GM03348 (cell line): ENCODE measurements at regions not wholly inside any gene's neighbourhood (a gene's known extent, or its start where the extent isn't known, plus 50 kb on each side); places are given as distances from the start of the nearest gene placed in this dataset.
"Not testable (repeated sequence)": the region's sequence is repeated elsewhere in the genome, so short reads cannot be mapped to it uniquely, and the experiment has no call there.

Experiments
- DNase-seq: peaks from one replicate; pipeline ENCODE4 v3.0.0; 2012; ENCODE audit warnings: low spot score

- no peak for DNase-seq
These were observed 56.7 kb downstream of the P2RY1 start for GRCh38 chr3:152891678-152892077.

- DNase-seq = no peak
These were observed 57.5 kb downstream of the P2RY1 start for GRCh38 chr3:152892446-152892845.

DNA sequence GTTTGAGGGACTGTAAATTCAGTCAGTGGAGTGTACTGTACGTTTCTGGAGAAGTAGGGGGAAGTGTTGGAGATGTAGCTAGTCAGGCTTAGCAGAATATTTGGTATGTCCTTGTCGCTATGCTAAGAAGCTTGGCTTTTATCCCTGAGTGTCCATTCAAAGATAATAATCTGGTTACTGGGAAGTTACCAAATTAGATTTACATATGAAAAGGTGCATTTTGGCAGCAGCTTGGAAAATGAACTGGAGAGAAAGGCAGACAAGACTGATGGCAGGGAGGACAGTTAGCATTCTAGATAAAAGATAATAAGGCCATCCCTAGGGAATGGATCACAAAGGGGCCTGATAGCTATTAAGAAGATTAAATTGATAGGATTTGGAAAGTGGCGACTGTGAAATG lies 58.7 kb downstream of the P2RY1 start:
- no peak for DNase-seq

GRCh38 chr3:152899306-152899705 lies 64.4 kb downstream of the P2RY1 start:
- no peak for DNase-seq

DNA sequence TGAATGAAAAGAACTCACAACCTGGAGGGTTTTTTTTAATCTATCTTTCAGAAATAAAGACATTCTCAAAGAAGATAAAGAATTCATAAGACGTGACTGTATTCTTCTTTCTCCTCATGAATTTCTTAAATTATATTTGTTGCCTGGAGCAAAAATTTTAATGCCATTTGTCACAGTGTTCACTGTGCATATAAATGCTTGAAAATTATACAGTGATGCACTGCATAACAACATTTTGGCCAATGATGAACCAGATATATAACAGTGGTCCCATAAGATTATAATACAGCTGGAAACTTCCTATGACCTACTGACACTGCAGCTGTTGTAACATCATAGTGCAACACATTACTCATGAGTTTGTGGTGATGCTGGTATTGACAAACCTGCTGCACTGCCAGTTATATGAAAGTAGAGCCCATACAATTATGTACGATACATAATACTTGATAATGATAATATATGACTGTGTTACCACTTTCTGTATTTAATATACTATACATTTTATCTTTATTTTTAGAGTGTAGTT lies 67.3 kb downstream of the P2RY1 start:
- no peak for DNase-seq

GRCh38 chr3:152905631-152906030 lies 70.7 kb downstream of the P2RY1 start:
- DNase-seq = no peak

DNA sequence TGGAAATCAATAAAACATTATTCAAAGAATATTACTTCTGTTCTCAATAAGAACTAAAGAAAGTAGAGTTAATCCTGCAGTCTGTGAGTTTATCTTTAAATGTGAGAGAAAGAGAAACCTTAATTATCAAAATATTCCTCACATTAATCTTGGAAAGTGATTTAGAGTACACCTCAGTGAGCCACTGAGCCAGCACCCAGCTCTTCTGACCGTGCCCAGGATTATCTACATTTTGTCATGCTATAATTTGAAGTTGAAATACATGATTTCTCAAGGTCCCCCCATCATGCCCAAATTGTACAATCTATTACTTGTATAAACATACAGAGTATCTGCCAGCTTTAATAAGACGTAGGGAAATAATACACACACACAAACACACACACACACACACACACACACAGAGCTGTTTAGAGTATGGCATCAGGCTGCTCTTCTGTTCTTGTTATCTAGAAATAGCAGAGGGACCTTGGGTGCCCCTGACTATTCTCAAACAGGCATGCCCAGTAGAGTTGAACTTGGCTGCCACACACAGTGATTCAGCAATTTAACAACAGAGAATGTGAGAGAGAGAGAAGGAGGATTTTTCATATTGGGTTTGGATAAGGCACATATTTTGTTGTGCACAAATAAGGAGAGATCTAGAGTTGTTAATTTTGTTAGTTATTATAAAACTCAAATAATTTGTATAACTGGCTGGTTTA lies 74.4 kb downstream of the P2RY1 start:
- DNase-seq = peak; percentile 27

GRCh38 chr3:152910211-152910610 lies 75.3 kb downstream of the P2RY1 start:
- DNase-seq = no peak

- no peak for DNase-seq
These were observed 76.0 kb downstream of the P2RY1 start for GRCh38 chr3:152910966-152911365.

GRCh38 chr3:152914743-152915142 lies 79.8 kb downstream of the P2RY1 start:
- DNase-seq = not testable (repeated sequence)

GRCh38 chr3:152915695-152916094 lies 80.8 kb downstream of the P2RY1 start:
- no peak for DNase-seq

GRCh38 chr3:152916753-152917279 lies 81.9 kb downstream of the P2RY1 start:
- DNase-seq = no peak

- no peak for DNase-seq
These were observed 86.4 kb downstream of the P2RY1 start for GRCh38 chr3:152921351-152921750.

DNA sequence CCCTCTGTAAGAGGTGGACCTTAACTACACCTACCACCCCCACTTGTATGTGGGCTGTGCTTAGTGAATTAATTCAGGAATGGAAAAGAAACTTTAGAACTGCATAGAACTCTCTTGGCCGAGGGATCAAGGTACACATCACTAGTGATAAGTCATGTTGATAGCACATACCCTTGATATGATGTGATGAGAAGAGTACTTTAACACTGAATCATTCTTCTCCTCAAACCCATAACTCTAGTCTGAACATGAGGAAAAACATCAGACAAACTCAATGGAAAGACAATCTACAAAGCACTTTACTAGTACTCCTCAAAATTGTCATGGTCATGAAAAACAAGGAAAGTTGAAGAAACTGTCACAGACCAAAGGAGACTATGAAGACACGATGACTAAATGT lies 87.6 kb downstream of the P2RY1 start:
- DNase-seq = no peak

- DNase-seq = no peak
These were observed 92.2 kb downstream of the P2RY1 start for GRCh38 chr3:152927131-152927530.

GRCh38 chr3:152930516-152930915 lies 95.6 kb downstream of the P2RY1 start:
- DNase-seq = no peak

GRCh38 chr3:152937234-152937633 lies 102.3 kb downstream of the P2RY1 start:
- DNase-seq = no peak

- no peak for DNase-seq
These were observed 104.2 kb downstream of the P2RY1 start for GRCh38 chr3:152938974-152939636.

GRCh38 chr3:152941859-152942258 lies 106.9 kb downstream of the P2RY1 start:
- no peak for DNase-seq

DNA sequence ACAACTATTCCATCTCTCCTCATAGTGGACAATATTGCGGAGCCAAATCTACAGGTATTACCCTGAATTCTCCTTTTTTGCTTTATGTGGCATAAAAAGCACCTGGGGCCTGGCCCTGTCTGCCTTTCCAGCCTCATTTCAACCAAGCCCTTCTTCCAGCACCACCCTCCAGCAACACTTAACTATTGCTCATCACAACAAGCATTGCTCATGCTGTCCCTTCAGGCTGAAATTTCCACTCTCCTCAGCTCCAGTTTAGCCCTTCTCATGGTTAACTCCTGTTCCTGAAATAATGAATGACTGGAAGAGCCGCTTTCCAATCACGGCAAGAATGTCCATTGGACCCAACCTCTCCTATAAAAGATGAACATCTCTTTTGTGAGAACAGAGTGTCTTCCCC lies 107.4 kb downstream of the P2RY1 start:
- DNase-seq = peak; percentile 5

- peak; percentile 13 for DNase-seq
These were observed 108.7 kb downstream of the P2RY1 start for GRCh38 chr3:152943645-152944044.

- no peak for DNase-seq
These were observed 109.7 kb downstream of the P2RY1 start for GRCh38 chr3:152944671-152945070.

DNA sequence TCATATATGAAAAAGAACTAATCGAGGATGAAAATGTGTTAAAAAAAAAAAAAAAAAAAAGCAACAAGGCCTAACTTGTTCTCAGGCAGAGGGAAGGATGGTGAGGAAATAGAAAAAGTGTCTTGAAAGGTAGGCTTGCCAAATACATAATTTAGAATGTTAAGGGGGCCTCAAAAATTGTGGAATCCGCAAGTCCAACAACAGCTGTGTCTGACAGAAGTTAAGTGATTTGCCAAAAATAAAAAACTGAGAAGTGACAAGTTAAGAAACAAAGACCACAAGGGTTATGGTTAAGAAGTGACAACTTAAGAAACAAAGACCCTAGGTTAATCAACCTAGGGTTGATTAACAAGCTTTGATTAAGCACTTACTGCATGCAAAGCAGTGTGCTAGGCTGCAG lies 110.6 kb downstream of the P2RY1 start:
- DNase-seq = no peak
